ENCODE measurements at regions not wholly inside any gene's neighbourhood (a gene's known extent, or its start where the extent isn't known, plus 50 kb on each side); places are given as distances from the start of the nearest gene placed in this dataset.
A peak's percentile ranks its signal among the peaks of the same experiment; 100 is the strongest.

DNA sequence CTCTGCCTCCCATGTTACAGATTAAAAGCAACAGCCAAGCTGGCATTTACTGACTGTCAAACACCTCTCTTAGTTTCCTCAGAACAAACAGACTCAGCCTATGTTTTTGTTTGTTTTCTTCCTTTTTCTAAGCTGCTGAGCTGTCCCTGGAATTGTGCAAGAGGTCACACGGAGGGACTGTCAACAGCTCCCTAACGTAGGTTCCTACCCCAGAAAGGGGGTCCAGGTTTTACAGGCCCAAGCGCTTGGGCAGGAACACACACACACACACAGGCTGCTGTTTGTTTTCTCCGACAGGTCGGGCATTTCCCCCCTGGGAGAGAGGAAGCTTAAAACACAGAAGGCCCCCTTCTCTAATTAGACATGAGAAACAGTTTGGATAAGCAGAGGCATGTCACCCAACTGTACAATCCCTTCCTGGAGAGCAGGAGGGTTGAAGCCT lies 739.6 kb upstream of the TBX3 start:
- H4K20me1 ChIP-seq (replicated peaks in 1 of 2; ENCODE audit: control insufficient read depth in 1 of 2, insufficient read depth in 2 of 2, low read length in 2 of 2) = no peaks in the 10 kb centered on the region
- H3K27me3 ChIP-seq (replicated peaks in 1 of 4; ENCODE audit: control insufficient read depth in 3 of 4, extremely low read depth in 1 of 4, insufficient read depth in 3 of 4, low read length in 3 of 4) = 0 out of 7 replicates have a peak, but pooled peaks cover 0 to 3% (median 0%) of the 10 kb centered on the region in 4 experiments
- no peak overlapping the region for H2BK5ac ChIP-seq (ENCODE audit: low read depth, low read length)
- H3K14ac ChIP-seq (ENCODE audit: insufficient read length) = no peak overlapping the region
- H3K4me3 ChIP-seq (ENCODE audit: extremely low read depth in 1 of 4, insufficient read depth in 2 of 4, low read depth in 3 of 4, low read length in 4 of 4) = no peak overlapping the region
- no peak overlapping the region for H2BK15ac ChIP-seq (ENCODE audit: low read length)
- DNase-seq (ENCODE audit: low read depth in 1 of 2, low spot score in 2 of 2) (no peak), FAIRE-seq (no peak)
- H3K56ac ChIP-seq (replicated peaks; ENCODE audit: insufficient read length, low read depth, low read length) = no peak overlapping the region
- 70% methylated on average over 5 of the region's 5 CpGs; no CpG with 5 or more reads in 1 of the 2 experiments for WGBS, 2 experiments (ENCODE audit: extremely low coverage in 1 of 2, insufficient coverage in 1 of 2, insufficient read length in 1 of 2, insufficient replicate concordance in 2 of 2, low coverage in 1 of 2, low lambda C conversion rate in 2 of 2, missing lambda C conversion rate in 1 of 2)
- no peak overlapping the region for H4K8ac ChIP-seq (ENCODE audit: extremely low read depth, insufficient read depth, low read length)
- POLR2A ChIA-PET (ENCODE audit: partially characterized antibody) = no interaction called here
- no peak overlapping the region for H2BK120ac ChIP-seq (replicated peaks; ENCODE audit: low read depth, low read length)
- no peak overlapping the region for H4K91ac ChIP-seq (replicated peaks; ENCODE audit: insufficient read length, low read length)
- no peak overlapping the region for H3K4ac ChIP-seq (replicated peaks; ENCODE audit: insufficient read length, low read depth, low read length)
- H3K9ac ChIP-seq (replicated peaks in 1 of 4; ENCODE audit: extremely low read depth in 1 of 4, low read depth in 3 of 4, low read length in 3 of 4) = no peak overlapping the region
- H4K5ac ChIP-seq (ENCODE audit: insufficient read length, low read depth, low read length) = no peak overlapping the region
- no peaks in the 10 kb centered on the region for H3K79me2 ChIP-seq (ENCODE audit: control insufficient read depth in 1 of 2, insufficient read depth in 2 of 2, low read length in 2 of 2)
- H3K23ac ChIP-seq (ENCODE audit: insufficient read length) = no peak overlapping the region
- H3K27ac ChIP-seq (ENCODE audit: low read depth, low read length) = no peak overlapping the region
- peak; percentile 79 for TF ChIP-seq CEBPB (IDR thresholded peaks at IDR 0.05; ENCODE audit: low read depth, low read length)
- no peak for TF ChIP-seq PHF8 (conservative IDR thresholded peaks at IDR 0.05; ENCODE audit: low read depth, low read length)
- no peak overlapping the region for H2BK12ac ChIP-seq (ENCODE audit: low read depth, low read length)
- H3K9me3 ChIP-seq (ENCODE audit: insufficient read depth in 2 of 2, low read depth in 1 of 2, low read length in 1 of 2) = no peaks in the 10 kb centered on the region
- no peaks in the 10 kb centered on the region; the same call in 1 of the 2 replicates for H3K23me2 ChIP-seq (ENCODE audit: low read depth, low read length)
- no peak overlapping the region for H3K4me2 ChIP-seq (ENCODE audit: insufficient read depth in 1 of 2, low read depth in 2 of 2, low read length in 2 of 2)
- no peak overlapping the region for H2AFZ ChIP-seq (ENCODE audit: low read length)
- H3K36me3 ChIP-seq (ENCODE audit: control insufficient read depth in 2 of 4, insufficient read depth in 4 of 4, low read length in 3 of 4) = no peaks in the 10 kb centered on the region
- no peak overlapping the region for H2BK20ac ChIP-seq (ENCODE audit: low read length)
- CTCF ChIA-PET (ENCODE audit: partially characterized antibody) = interaction anchor here (1.5 kb wide), 1 partner anchor 19 kb away, joined by 4 read pairs; no protein-coding TSS in a partner anchor
- H2AK5ac ChIP-seq (ENCODE audit: low read depth, low read length) = no peak overlapping the region
- no peaks in the 10 kb centered on the region for H3K79me1 ChIP-seq (ENCODE audit: low read depth, low read length)
- H3K4me1 ChIP-seq (replicated peaks in 1 of 4; ENCODE audit: control insufficient read depth in 3 of 4, insufficient read depth in 4 of 4, low read length in 3 of 4) = peaks cover 0 to 4% (median 0%) of the 10 kb centered on the region in 4 experiments; a peak in 1 of 7 replicates
- no peak overlapping the region for H3K18ac ChIP-seq (ENCODE audit: extremely low read depth, low read length)

Measured in H1 (cell line).